Left lung (tissue), 4 donors: ENCODE measurements at regions not wholly inside any gene's neighbourhood (a gene's known extent, or its start where the extent isn't known, plus 50 kb on each side); places are given as distances from the start of the nearest gene placed in this dataset.
"Not testable (repeated sequence)": the region's sequence is repeated elsewhere in the genome, so short reads cannot be mapped to it uniquely, and the experiment has no call there.

Source experiments
- ATAC-seq: fragments of 200-7000 bp; cut with Tn5 transposase; one replicate; pipeline ENCODE4 v1.9.1; 2020; ENCODE audit warnings: moderate library complexity
- DNase-seq, 4 donors: peaks; one replicate each; pipeline ENCODE4 v3.0.0-alpha.2; 2013 to 2020
- H3K27ac ChIP-seq, 2 donors: fragments of 200-600 bp; sonication (generic) in 1 of 2; one replicate each; pipeline versions ENCODE4 v1.5.0 to v1.8.0; 2020 to 2021
- H3K27me3 ChIP-seq, 2 donors: fragments of 200-600 bp; sonication (generic) in 1 of 2; one replicate each; pipeline versions ENCODE4 v1.5.0 to v1.8.0; 2020 to 2021
- H3K36me3 ChIP-seq, 2 donors: fragments of 200-600 bp; sonication (generic) in 1 of 2; one replicate each; pipeline versions ENCODE4 v1.5.0 to v1.8.0; 2020 to 2021
- H3K4me1 ChIP-seq, 2 donors: fragments of 200-600 bp; one replicate each; pipeline ENCODE4 v1.8.0; 2021
- H3K4me3 ChIP-seq, 2 donors: fragments of 200-600 bp; sonication (generic) in 1 of 2; one replicate each; pipeline versions ENCODE4 v1.5.0 to v1.8.0; 2020 to 2021; ENCODE audit warnings: mild to moderate bottlenecking in 1 of 2
- H3K9me3 ChIP-seq, 2 donors: fragments of 200-600 bp; sonication (generic) in 1 of 2; one replicate each; pipeline versions ENCODE4 v1.5.0 to v1.8.0; 2020 to 2021
- CTCF ChIP-seq, 2 donors: fragments of 200-600 bp; sonication (generic) in 1 of 2; IDR thresholded peaks; one replicate each; pipeline versions ENCODE4 v1.5.0 to v1.8.0; 2021; ENCODE audit warnings: antibody characterized with exemption in 2 of 2
- intact Hi-C, 2 donors: fragments of 100-400 bp; cut with DNase I; formaldehyde crosslinking; loops; one replicate each; pipeline versions ENCODE4 v1.11.2 to v1.14.2; 2022
- donor health status: DM: no; HTN: yes; CAD: no.
- donor health status: DM: no; HTN: no; CAD: no.

- Histone ChIP-seq H3K36me3 (no peaks in the 10 kb centered on the region), H3K4me1 (no peaks in the 10 kb centered on the region), H3K9me3 (no peaks in the 10 kb centered on the region), H3K27me3 (no peaks in the 10 kb centered on the region), H3K4me3 (no peak overlapping the region), H3K27ac (no peak overlapping the region)
- DNase-seq = no peak
- ATAC-seq = no peak
- no peak for TF ChIP-seq CTCF (IDR thresholded peaks at IDR 0.05)
- intact Hi-C loops = no loop called here
Observed at GRCh38 chr5:68021916-68022315, 193.6 kb upstream of the PIK3R1 start.

GRCh38 chr5:68021227-68021626, 194.3 kb upstream of the PIK3R1 start:
- ATAC-seq = no peak
- Histone ChIP-seq H3K27ac (no peak overlapping the region), H3K4me1 (no peaks in the 10 kb centered on the region), H3K36me3 (no peaks in the 10 kb centered on the region), H3K9me3 (no peaks in the 10 kb centered on the region), H3K27me3 (no peaks in the 10 kb centered on the region), H3K4me3 (no peak overlapping the region)
- no peak for TF ChIP-seq CTCF (IDR thresholded peaks at IDR 0.05)
- no peak for DNase-seq
- intact Hi-C loops = no loop called here

GRCh38 chr5:68020461-68020969, 195.0 kb upstream of the PIK3R1 start:
- H3K4me1 ChIP-seq, H3K36me3 ChIP-seq, H3K9me3 ChIP-seq, H3K27ac ChIP-seq, H3K27me3 ChIP-seq, H3K4me3 ChIP-seq, intact Hi-C loops, ATAC-seq: not testable (repeated sequence)
- DNase-seq = peak in 1 of 4 donors; percentile 60

GRCh38 chr5:68015381-68016302, 199.9 kb upstream of the PIK3R1 start:
- Histone ChIP-seq H3K27me3 (no peaks in the 10 kb centered on the region), H3K4me3 (no peak overlapping the region), H3K27ac (no peak overlapping the region), H3K4me1 (no peaks in the 10 kb centered on the region), H3K9me3 (no peaks in the 10 kb centered on the region), H3K36me3 (no peaks in the 10 kb centered on the region)
- TF ChIP-seq CTCF (IDR thresholded peaks at IDR 0.05) = no peak
- no peak for ATAC-seq
- DNase-seq = no peak
- intact Hi-C loops = no loop called here

GRCh38 chr5:68012831-68013230, 202.7 kb upstream of the PIK3R1 start:
- intact Hi-C loops = no loop called here
- no peak overlapping the region for H3K27ac ChIP-seq
- TF ChIP-seq CTCF (IDR thresholded peaks at IDR 0.05) = no peak
- H3K27me3 ChIP-seq = no peaks in the 10 kb centered on the region
- no peaks in the 10 kb centered on the region for H3K9me3 ChIP-seq
- no peaks in the 10 kb centered on the region for H3K4me1 ChIP-seq
- no peak for DNase-seq
- no peaks in the 10 kb centered on the region for H3K36me3 ChIP-seq
- no peak for ATAC-seq
- H3K4me3 ChIP-seq = no peak overlapping the region
